ENCODE measurements at regions not wholly inside any gene's neighbourhood (a gene's known extent, or its start where the extent isn't known, plus 50 kb on each side); places are given as distances from the start of the nearest gene placed in this dataset.

GRCh38 chr7:91330191-91330808, 66.1 kb downstream of the FZD1 start (continued):
- no peak for TF ChIP-seq PRDM4 (CRISPR knock-in tag; IDR thresholded peaks at IDR 0.05; ENCODE audit: borderline replicate concordance)
- TF ChIP-seq, protein P1, sequence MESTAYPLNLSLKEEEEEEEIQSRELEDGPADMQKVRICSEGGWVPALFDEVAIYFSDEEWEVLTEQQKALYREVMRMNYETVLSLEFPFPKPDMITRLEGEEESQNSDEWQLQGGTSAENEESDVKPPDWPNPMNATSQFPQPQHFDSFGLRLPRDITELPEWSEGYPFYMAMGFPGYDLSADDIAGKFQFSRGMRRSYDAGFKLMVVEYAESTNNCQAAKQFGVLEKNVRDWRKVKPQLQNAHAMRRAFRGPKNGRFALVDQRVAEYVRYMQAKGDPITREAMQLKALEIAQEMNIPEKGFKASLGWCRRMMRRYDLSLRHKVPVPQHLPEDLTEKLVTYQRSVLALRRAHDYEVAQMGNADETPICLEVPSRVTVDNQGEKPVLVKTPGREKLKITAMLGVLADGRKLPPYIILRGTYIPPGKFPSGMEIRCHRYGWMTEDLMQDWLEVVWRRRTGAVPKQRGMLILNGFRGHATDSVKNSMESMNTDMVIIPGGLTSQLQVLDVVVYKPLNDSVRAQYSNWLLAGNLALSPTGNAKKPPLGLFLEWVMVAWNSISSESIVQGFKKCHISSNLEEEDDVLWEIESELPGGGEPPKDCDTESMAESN (CRISPR knock-in tag; conservative IDR thresholded peaks at IDR 0.05) = no peak

DNA sequence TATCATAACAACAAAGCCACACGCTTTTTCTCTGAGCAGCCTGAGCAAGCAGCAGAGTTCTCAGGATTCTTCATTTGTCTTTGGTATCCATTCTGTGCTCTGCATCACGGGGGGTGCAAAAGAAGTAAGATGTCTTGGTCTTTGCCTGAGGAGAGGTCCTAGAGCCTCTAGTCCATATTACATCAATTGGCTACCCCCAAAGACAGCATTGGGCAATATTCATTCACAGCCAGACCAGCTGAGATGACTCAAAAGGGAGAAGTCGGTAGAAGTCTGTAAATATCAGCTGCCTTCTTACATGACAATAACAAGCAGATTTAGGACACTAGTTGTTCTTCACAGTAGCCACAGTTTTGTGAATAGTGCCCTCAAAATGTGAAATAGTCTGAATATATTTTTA, 66.6 kb downstream of the FZD1 start:
- intact Hi-C loops (cut with micrococcal nuclease; ENCODE audit: unreplicated experiment) (no loop called here), in situ Hi-C loops (cut with HindIII; ENCODE audit: extremely low pct_ligation_motif_present, low pct_unique_long_range_greater_than_20kb) (no loop called here)
- Histone ChIP-seq H3K27ac (ENCODE audit: extremely low read length, insufficient read depth, low read length) (no peak overlapping the region), H3K4me2 (ENCODE audit: low read depth, low read length) (no peak overlapping the region), H4K20me1 (ENCODE audit: insufficient read depth, low read length) (no peaks in the 10 kb centered on the region), H3K4me1 (ENCODE audit: insufficient read depth, low read length) (no peaks in the 10 kb centered on the region), H3K9me3 (ENCODE audit: low read length) (no peaks in the 10 kb centered on the region), H3K9ac (ENCODE audit: insufficient read depth, low read depth, low read length) (no peak overlapping the region), H3K27me3 (ENCODE audit: control insufficient read depth in 1 of 2, insufficient read depth in 2 of 2, low read length in 2 of 2) (no peaks in the 10 kb centered on the region), H3K79me2 (ENCODE audit: insufficient read depth, low read length) (no peaks in the 10 kb centered on the region), H3K4me3 (replicated peaks in 1 of 3; ENCODE audit: insufficient read depth in 1 of 3, low read depth in 2 of 3, low read length in 3 of 3) (no peak overlapping the region), H2AFZ (ENCODE audit: low read length) (no peak overlapping the region), H3K36me3 (replicated peaks in 1 of 2; ENCODE audit: control insufficient read depth in 1 of 2, insufficient read depth in 2 of 2, low read length in 2 of 2) (no peaks in the 10 kb centered on the region)
- CTCF ChIA-PET (ENCODE audit: low intra/inter-chr PET ratio, low total read pairs) = no interaction called here
- FAIRE-seq = no peak
- ATAC-seq = no peak
- WGBS (ENCODE audit: low lambda C conversion rate) = 0% methylated on average over 3 of the region's 3 CpGs
- DNase-seq (ENCODE audit: low spot score) = no peak
- BruUV-seq (replicated peaks) = no TSS peak
- POLR2A ChIA-PET = no interaction called here
- TF ChIP-seq ZGPAT (CRISPR knock-in tag; IDR thresholded peaks at IDR 0.05) = no peak
- TF ChIP-seq ZNF496 (CRISPR knock-in tag; IDR thresholded peaks at IDR 0.05; ENCODE audit: insufficient replicate concordance) = no peak
- no peak for TF ChIP-seq ZNF660 (CRISPR knock-in tag; IDR thresholded peaks at IDR 0.05; ENCODE audit: borderline replicate concordance, low read depth)
- TF ChIP-seq SATB2 (CRISPR knock-in tag; IDR thresholded peaks at IDR 0.05) = no peak
- TF ChIP-seq GMEB1 (CRISPR knock-in tag; IDR thresholded peaks at IDR 0.05; ENCODE audit: borderline replicate concordance) = no peak
- TF ChIP-seq, protein P2, sequence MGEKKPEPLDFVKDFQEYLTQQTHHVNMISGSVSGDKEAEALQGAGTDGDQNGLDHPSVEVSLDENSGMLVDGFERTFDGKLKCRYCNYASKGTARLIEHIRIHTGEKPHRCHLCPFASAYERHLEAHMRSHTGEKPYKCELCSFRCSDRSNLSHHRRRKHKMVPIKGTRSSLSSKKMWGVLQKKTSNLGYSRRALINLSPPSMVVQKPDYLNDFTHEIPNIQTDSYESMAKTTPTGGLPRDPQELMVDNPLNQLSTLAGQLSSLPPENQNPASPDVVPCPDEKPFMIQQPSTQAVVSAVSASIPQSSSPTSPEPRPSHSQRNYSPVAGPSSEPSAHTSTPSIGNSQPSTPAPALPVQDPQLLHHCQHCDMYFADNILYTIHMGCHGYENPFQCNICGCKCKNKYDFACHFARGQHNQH (CRISPR knock-in tag; IDR thresholded peaks at IDR 0.05) = no peak
- no peak for TF ChIP-seq ZNF432 (CRISPR knock-in tag; IDR thresholded peaks at IDR 0.05; ENCODE audit: borderline replicate concordance)
- no peak for TF ChIP-seq TEAD2 (CRISPR knock-in tag; IDR thresholded peaks at IDR 0.05)
- no peak for TF ChIP-seq SMC3 (IDR thresholded peaks at IDR 0.05; ENCODE audit: low read length)
- no peak for TF ChIP-seq ATF5 (CRISPR knock-in tag; IDR thresholded peaks at IDR 0.05; ENCODE audit: low read depth)

All from HepG2 (cell line).